SK-N-SH (cell line): ENCODE measurements at regions not wholly inside any gene's neighbourhood (a gene's known extent, or its start where the extent isn't known, plus 50 kb on each side); places are given as distances from the start of the nearest gene placed in this dataset.

Experiments used
- CHD2 ChIP-seq: fragments of 150-350 bp; IDR thresholded peaks from 2 replicates; pipeline ENCODE4 v1.6.1; 2018; ENCODE audit warnings: low read length; ENCODE audit not compliant: partially characterized antibody
- ELF1 ChIP-seq: IDR thresholded peaks from 2 replicates; pipeline ENCODE4 v1.4.0; 2012
- EP300 ChIP-seq, 2 experiments: IDR thresholded peaks; 2 replicates each; pipeline versions ENCODE4 v1.4.0 to v1.6.1; 2012; ENCODE audit warnings: borderline replicate concordance in 1 of 2, low read depth in 1 of 2, low read length in 1 of 2
- EZH2phosphoT487 ChIP-seq: fragments of 200-600 bp; sonication (generic); IDR thresholded peaks from 2 replicates; pipeline ENCODE4 v1.6.1; 2017; ENCODE audit warnings: low read depth, mixed run types, mild to moderate bottlenecking, antibody characterized with exemption, moderate library complexity, borderline replicate concordance
- FOXM1 ChIP-seq: IDR thresholded peaks from 2 replicates; pipeline ENCODE4 v1.4.0; 2012; ENCODE audit warnings: low read depth, mild to moderate bottlenecking
- RAD21 ChIP-seq: IDR thresholded peaks from 2 replicates; pipeline ENCODE4 v1.6.1; 2012; ENCODE audit warnings: mild to moderate bottlenecking, low read length
- RCOR1 ChIP-seq: fragments of 150-350 bp; IDR thresholded peaks from 2 replicates; pipeline ENCODE4 v1.6.1; 2017; ENCODE audit warnings: antibody characterized with exemption, low read length
- SMC3 ChIP-seq: IDR thresholded peaks from 2 replicates; pipeline ENCODE4 v1.6.1; 2012; ENCODE audit warnings: low read depth, low read length, improper control_type of control experiment
- TAF1 ChIP-seq: IDR thresholded peaks from 2 replicates; pipeline ENCODE4 v1.6.1; 2012; ENCODE audit warnings: low read depth, mild to moderate bottlenecking, low read length, moderate library complexity, borderline replicate concordance
- TF ChIP-seq, protein P1 (sequence below): fragments of 200-600 bp; sonication (generic); IDR thresholded peaks from 2 replicates; pipeline ENCODE4 v1.6.1; 2017; ENCODE audit warnings: antibody characterized with exemption, mild to moderate bottlenecking, moderate library complexity
- TF ChIP-seq, protein P2 (sequence below): IDR thresholded peaks from 2 replicates; pipeline ENCODE4 v1.4.0; 2012; ENCODE audit warnings: low read depth, borderline replicate concordance
- TF ChIP-seq, protein P3 (sequence below): fragments of 150-350 bp; IDR thresholded peaks from 2 replicates; pipeline ENCODE4 v1.6.1; 2016; ENCODE audit warnings: mild to moderate bottlenecking, low read depth, low read length
- TF ChIP-seq, protein P4 (sequence below): fragments of 150-350 bp; IDR thresholded peaks from 2 replicates; pipeline ENCODE4 v1.6.1; 2017; ENCODE audit warnings: antibody characterized with exemption, low read length, low read depth, borderline replicate concordance

DNA sequence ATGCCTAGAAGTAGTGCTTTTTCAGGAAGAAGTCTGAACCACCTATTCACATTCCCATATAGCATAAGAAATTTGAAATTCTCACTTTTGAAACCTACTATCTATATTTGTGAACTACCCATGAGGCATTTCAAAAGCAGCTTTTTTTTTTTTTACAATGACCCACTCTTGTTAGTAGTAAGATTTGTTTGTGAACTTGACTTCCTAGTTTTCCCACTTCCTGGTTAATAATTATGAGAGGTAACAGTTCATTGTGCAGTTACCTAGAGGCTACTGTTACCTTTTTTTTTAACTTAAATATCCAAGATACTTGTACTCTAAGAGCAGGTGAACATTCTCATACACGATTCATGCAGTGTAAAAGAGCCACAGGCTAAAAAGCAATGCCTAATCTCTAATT lies 371.7 kb upstream of the ADGRL2 start:
- TF ChIP-seq, protein P1, sequence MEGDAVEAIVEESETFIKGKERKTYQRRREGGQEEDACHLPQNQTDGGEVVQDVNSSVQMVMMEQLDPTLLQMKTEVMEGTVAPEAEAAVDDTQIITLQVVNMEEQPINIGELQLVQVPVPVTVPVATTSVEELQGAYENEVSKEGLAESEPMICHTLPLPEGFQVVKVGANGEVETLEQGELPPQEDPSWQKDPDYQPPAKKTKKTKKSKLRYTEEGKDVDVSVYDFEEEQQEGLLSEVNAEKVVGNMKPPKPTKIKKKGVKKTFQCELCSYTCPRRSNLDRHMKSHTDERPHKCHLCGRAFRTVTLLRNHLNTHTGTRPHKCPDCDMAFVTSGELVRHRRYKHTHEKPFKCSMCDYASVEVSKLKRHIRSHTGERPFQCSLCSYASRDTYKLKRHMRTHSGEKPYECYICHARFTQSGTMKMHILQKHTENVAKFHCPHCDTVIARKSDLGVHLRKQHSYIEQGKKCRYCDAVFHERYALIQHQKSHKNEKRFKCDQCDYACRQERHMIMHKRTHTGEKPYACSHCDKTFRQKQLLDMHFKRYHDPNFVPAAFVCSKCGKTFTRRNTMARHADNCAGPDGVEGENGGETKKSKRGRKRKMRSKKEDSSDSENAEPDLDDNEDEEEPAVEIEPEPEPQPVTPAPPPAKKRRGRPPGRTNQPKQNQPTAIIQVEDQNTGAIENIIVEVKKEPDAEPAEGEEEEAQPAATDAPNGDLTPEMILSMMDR, result no peak
- TF ChIP-seq TAF1 (no peak), SMC3 (no peak), FOXM1 (no peak), EZH2phosphoT487 (no peak), RAD21 (no peak), ELF1 (no peak), RCOR1 (no peak), EP300 (IDR thresholded peaks at IDR 0.05; ENCODE audit: borderline replicate concordance in 1 of 2, low read depth in 1 of 2, low read length in 1 of 2) (no peak), CHD2 (no peak)
- TF ChIP-seq, protein P2, sequence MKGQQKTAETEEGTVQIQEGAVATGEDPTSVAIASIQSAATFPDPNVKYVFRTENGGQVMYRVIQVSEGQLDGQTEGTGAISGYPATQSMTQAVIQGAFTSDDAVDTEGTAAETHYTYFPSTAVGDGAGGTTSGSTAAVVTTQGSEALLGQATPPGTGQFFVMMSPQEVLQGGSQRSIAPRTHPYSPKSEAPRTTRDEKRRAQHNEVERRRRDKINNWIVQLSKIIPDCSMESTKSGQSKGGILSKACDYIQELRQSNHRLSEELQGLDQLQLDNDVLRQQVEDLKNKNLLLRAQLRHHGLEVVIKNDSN, result no peak
- TF ChIP-seq, protein P3, sequence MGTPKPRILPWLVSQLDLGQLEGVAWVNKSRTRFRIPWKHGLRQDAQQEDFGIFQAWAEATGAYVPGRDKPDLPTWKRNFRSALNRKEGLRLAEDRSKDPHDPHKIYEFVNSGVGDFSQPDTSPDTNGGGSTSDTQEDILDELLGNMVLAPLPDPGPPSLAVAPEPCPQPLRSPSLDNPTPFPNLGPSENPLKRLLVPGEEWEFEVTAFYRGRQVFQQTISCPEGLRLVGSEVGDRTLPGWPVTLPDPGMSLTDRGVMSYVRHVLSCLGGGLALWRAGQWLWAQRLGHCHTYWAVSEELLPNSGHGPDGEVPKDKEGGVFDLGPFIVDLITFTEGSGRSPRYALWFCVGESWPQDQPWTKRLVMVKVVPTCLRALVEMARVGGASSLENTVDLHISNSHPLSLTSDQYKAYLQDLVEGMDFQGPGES, result no peak
- TF ChIP-seq, protein P4, sequence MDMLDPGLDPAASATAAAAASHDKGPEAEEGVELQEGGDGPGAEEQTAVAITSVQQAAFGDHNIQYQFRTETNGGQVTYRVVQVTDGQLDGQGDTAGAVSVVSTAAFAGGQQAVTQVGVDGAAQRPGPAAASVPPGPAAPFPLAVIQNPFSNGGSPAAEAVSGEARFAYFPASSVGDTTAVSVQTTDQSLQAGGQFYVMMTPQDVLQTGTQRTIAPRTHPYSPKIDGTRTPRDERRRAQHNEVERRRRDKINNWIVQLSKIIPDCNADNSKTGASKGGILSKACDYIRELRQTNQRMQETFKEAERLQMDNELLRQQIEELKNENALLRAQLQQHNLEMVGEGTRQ, result no peak
